DMS114 treated with DMSO at 0.1 percent for 48 hours (cell line): ENCODE measurements at regions not wholly inside any gene's neighbourhood (a gene's known extent, or its start where the extent isn't known, plus 50 kb on each side); places are given as distances from the start of the nearest gene placed in this dataset.
"Not testable (repeated sequence)": the region's sequence is repeated elsewhere in the genome, so short reads cannot be mapped to it uniquely, and the experiment has no call there.

Source experiments
- DNase-seq: peaks from one replicate; lab custom pipeline; 2025; ENCODE audit not compliant: unreplicated experiment; lab: John Stamatoyannopoulos, UW

- DNase-seq = no peak
Observed at GRCh38 chr12:34301251-34302130, 279.2 kb downstream of the ALG10 start.

DNA sequence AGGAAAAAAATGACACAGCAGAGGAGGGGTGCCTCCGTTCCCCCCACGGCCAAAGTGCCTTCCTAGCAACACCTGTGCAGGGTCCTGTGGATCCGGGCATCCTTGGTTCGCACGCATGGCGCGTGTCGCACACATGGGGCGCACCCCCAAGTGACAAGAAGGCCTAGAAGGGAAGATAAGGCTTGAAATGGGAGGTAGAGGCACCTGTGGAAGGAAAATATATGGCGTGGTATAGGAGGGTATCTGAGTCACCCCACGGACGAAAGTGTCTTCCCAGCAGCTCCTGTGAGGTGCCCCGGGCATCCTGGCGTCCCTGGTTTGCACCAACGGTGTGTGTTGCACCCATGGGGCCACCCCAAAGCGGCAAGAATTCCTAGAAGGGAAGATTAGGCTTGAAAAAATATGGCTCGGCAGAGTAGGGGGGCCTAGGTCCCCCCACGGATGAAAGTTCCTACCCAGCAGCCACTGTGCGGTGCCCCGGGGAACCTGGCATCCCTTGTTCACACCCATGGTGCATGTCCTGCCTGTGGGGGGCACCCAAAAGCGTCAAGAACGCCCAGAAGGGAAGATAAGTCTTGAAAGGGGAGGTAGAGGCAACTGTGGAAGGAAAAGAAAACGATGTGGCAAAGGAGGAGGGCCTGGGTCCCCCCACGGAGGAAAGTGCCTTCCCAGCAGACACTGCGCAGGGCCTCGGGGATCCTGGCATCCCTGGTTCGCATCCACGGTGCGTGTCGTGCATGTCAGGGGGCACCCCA is 280.0 kb downstream of the ALG10 start:
- DNase-seq = no peak

- DNase-seq = no peak
Observed at GRCh38 chr12:34303091-34303870, 281.0 kb downstream of the ALG10 start.

DNA sequence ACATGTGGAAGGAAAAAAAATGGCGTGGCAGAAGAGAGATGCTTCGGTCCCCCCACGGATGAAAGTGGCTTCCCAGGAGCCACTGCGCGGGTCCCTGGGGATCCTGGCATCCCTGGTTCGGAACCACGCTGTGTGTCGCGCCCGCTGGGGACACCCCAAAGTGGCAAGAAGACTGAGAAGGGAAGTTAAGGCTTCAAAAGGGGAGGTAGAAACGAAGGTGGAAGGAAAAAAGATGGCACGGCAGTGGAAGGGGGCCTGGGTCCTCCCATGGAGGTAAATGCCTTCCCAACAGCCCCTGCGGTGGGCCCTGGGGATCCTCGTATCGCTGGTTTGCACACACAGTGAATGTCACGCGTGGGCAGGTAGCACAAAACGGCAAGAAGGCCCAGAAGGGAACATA is 281.7 kb downstream of the ALG10 start:
- no peak for DNase-seq

DNA sequence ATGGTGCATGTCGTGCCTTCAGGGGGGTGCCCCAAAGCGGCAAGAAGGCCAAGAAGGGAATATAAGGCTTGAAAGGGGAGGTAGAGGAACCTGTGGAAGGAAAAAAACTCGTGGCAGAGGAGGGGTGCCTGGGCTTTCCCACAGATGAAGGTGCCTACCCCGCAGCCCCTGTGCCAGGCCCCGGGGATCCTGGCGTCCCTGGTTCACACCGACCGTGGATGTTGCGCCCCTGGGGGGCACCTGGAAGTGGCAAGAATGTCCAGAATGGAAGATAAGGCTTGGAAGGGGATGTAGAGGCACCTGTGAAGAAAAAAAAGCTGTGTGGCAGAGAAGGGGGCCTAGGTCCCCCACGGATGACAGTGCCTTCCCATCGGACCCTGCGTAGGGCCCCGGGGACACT is 282.2 kb downstream of the ALG10 start:
- DNase-seq = no peak

- DNase-seq = no peak
Observed at GRCh38 chr12:34305176-34305575, 282.9 kb downstream of the ALG10 start.

DNA sequence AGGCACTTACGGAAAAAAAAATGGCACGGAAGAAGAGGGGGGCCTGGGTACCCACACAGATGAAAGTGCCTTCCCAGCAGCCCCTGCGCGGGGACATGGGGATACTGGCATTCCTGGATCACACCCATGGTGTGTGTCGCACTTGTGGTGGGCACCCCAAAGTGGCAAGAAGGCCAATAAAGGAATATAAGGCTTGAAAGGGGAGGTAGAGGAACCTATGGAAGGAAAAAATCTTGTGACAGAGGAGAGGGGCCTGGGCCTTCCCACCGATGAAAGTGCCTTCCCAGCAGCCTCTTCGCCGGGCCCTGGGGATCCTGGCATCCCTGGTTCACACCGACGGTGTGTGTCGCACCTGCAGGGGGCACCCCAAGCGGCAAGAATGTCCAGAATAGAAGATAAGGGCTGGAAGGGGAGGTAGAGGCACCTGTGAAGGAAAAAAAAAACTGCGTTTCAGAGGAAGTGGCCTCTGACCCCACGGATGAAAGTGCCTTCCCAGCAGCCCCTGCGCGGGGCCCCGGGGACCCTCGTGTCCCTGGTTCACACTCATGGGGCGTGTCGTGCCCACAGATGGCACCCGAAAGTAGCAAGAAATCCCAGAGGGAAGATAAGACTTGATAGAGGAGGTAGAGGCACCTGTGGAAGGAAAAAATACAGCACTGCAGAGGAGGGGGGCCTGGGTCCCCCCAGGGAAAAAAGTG is 284.0 kb downstream of the ALG10 start:
- no peak for DNase-seq

DNA sequence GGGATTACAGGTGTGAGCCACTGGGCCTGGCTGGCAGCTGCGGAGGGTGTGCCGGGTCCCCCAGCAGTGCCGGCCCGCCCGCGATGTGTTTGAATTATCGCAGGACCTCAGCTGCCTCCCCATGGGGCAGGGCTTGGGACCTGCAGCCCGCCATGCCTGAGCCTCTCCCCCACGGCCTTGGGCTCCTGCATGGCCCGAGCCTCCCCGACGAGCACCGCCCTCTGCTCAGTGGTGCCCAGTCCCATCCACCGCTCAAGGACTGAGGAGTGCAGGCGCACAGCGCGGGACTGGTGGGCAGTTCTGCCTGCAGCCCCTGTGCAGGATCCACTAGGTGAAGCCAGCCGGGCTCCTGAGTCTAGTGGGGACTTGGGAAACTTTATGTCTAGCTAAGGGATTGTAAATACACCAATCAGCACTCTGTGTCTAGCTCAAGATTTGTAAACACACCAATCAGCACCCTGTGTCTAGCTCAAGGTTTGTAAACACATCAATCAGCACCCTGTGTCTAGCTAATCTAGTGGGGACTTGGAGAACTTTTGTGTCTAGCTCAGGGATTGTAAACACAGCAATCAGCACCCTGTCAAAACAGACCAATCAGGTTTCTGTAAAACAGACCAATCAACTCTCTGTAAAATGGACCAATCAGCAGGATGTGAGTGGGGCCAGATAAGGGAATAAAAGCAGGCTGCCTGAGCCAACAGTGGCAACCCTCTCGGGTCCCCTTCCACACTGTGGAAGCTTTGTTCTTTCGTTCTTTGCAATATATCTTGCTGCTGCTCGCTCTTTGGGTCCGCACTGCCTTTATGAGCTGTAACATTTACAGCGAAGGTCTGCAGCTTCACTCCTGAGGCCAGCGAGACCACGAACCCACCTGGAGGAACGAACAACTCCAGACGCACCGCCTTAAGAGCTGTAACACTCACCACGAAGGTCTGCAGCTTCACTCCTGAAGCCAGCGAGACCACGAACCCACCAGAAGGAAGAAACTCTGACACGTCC is 287.8 kb downstream of the ALG10 start:
- not testable (repeated sequence) for DNase-seq

- no peak for DNase-seq
Observed at GRCh38 chr12:34311337-34311736, 289.0 kb downstream of the ALG10 start.

- DNase-seq = no peak
Observed at GRCh38 chr12:34327671-34328070, 305.4 kb downstream of the ALG10 start.

DNA sequence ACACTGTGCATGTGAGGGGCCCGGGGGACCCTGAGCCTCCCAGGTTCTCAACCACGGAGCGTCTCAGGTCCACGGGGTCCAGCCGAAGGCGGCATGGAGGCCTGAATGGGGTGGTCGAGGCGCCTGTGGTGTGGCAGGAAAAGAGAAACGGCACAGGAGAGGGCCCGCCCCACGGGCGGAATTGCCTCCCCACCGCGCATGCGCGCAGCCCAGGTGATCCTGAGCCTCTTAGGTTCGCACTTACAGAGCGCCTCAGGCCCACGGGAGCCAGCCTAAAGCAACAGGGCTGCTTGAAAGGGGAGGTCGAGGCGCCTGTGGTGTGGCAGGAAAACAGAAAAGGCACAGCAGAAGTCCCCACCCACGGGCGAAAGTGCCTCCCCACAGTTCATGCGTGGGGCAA is 311.0 kb downstream of the ALG10 start:
- DNase-seq = no peak

- no peak for DNase-seq
Observed at GRCh38 chr12:34334538-34334937, 312.2 kb downstream of the ALG10 start.

DNA sequence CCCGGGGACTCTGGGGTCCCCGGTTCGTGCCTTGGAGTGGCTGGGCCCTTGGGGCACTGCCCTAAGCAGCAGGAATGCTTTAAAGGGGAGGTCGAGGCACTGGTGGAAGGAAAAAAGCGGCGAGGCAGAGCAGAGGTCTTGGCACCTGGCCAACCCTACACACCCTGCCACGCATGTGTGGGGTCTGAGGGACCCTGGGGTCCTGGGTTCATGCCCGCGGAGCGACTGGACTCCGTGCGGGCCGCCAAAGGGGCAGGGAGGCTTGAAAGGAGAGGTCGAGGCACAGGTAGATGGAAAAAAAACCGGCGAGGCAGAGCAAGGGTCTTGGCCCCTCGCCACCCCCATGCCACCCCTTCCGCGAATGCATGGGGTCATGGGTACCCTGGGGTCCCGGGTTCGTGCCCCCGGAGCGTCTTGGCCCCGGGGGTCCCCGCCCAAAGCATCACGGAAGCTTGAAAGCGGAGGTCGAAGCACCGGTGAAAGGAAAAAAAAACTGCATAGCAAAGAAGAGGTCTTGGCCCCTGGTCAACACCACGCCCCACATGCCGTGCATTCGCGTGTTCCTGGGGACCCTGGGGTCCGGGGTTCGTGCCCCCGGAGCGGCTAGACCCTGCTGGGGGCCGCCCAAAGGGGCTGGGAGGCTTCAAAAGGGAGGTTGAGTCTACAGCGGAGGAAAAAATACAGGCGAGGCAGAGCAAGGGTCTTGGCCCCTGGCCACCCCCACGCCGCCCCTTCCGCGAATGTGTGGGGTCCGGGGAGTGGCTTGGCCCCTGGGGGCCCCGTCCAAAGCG is 312.9 kb downstream of the ALG10 start:
- no peak for DNase-seq

DNA sequence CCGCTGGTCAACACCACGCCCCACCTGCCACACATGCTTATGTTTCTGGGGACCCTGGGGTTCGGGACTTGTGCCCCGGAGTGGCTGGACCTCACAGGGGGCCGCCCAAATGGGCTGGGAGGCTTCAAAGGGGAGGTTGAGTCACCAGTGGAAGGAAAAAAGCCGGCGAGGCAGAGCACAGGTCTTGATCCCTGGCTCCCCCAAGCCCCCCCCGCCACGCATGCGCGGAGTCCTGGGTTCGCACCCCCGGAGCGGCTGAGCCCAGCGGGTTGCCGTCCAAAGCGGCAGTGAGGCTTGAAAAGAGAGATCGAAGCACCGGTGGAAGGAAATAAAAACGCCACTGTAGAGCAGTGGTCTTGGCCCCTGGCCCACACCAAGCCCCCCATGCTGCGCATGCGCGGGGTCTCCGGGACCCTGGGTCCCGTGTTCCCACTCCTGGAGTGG is 313.5 kb downstream of the ALG10 start:
- DNase-seq = peak; percentile 23

GRCh38 chr12:34336619-34337465 is 314.5 kb downstream of the ALG10 start:
- DNase-seq = no peak

- no peak for DNase-seq
Observed at GRCh38 chr12:34338751-34339150, 316.5 kb downstream of the ALG10 start.

- DNase-seq = no peak
Observed at GRCh38 chr12:34339922-34340321, 317.6 kb downstream of the ALG10 start.
